ENCODE measurements at regions not wholly inside any gene's neighbourhood (a gene's known extent, or its start where the extent isn't known, plus 50 kb on each side); places are given as distances from the start of the nearest gene placed in this dataset.
A peak's percentile ranks its signal among the peaks of the same experiment; 100 is the strongest.

- Histone ChIP-seq H3K4me2 (no peak overlapping the region), H3K9me2 (replicated peaks; ENCODE audit: insufficient read depth) (no peaks in the 10 kb centered on the region), H4K20me1 (ENCODE audit: insufficient read depth, poor library complexity, severe bottlenecking) (no peaks in the 10 kb centered on the region), H2AFZ (no peak overlapping the region), H3K4me3 (no peak overlapping the region), H3K4me1 (ENCODE audit: insufficient read depth) (peaks cover 4% of the 10 kb centered on the region), H3K79me2 (no peaks in the 10 kb centered on the region), H3K36me3 (replicated peaks; ENCODE audit: insufficient read depth, low read depth) (no peaks in the 10 kb centered on the region), H3K27me3 (no peaks in the 10 kb centered on the region), H3K27ac (no peak overlapping the region), H3K9me3 (ENCODE audit: low read depth) (no peaks in the 10 kb centered on the region)
- DNase-seq (ENCODE audit: low spot score): no peak
- TF ChIP-seq EZH2 (IDR thresholded peaks at IDR 0.05; ENCODE audit: borderline replicate concordance) (no peak), EZH2phosphoT487 (IDR thresholded peaks at IDR 0.05; ENCODE audit: low read depth, severe bottlenecking, unreplicated experiment) (no peak), CTCF (IDR thresholded peaks at IDR 0.05; ENCODE audit: poor library complexity) (no peak)
- WGBS (ENCODE audit: low lambda C conversion rate, missing lambda C conversion rate): 77% methylated on average over 4 of the region's 4 CpGs
These were observed 92.4 kb upstream of the ITGA6 start for GRCh38 chr2:172334988-172335387.

- Histone ChIP-seq H3K9me2 (replicated peaks; ENCODE audit: insufficient read depth) (no peaks in the 10 kb centered on the region), H3K27me3 (no peaks in the 10 kb centered on the region), H3K79me2 (no peaks in the 10 kb centered on the region), H3K4me2 (no peak overlapping the region), H3K36me3 (replicated peaks; ENCODE audit: insufficient read depth, low read depth) (no peaks in the 10 kb centered on the region), H3K4me3 (no peak overlapping the region), H3K9me3 (ENCODE audit: low read depth) (no peaks in the 10 kb centered on the region), H3K27ac (peak overlapping the region; percentile 19), H4K20me1 (ENCODE audit: insufficient read depth, poor library complexity, severe bottlenecking) (no peaks in the 10 kb centered on the region), H3K4me1 (ENCODE audit: insufficient read depth) (peaks cover 10% of the 10 kb centered on the region), H2AFZ (no peak overlapping the region)
- no peak for TF ChIP-seq EZH2 (IDR thresholded peaks at IDR 0.05; ENCODE audit: borderline replicate concordance)
- DNase-seq (ENCODE audit: low spot score): peak; percentile 27
- WGBS (ENCODE audit: low lambda C conversion rate, missing lambda C conversion rate): 20% methylated on average over 4 of the region's 4 CpGs
These were observed 91.7 kb upstream of the ITGA6 start for GRCh38 chr2:172335736-172336135.

GRCh38 chr2:172336681-172337080 lies 90.7 kb upstream of the ITGA6 start:
- no peak overlapping the region for H3K4me3 ChIP-seq
- no peak for TF ChIP-seq EZH2 (IDR thresholded peaks at IDR 0.05; ENCODE audit: borderline replicate concordance)
- no peak for TF ChIP-seq EZH2phosphoT487 (IDR thresholded peaks at IDR 0.05; ENCODE audit: low read depth, severe bottlenecking, unreplicated experiment)
- TF ChIP-seq CTCF (IDR thresholded peaks at IDR 0.05; ENCODE audit: poor library complexity): no peak
- no peak overlapping the region for H2AFZ ChIP-seq
- peaks cover 14% of the 10 kb centered on the region for H3K4me1 ChIP-seq (ENCODE audit: insufficient read depth)
- no peaks in the 10 kb centered on the region for H4K20me1 ChIP-seq (ENCODE audit: insufficient read depth, poor library complexity, severe bottlenecking)
- H3K9me2 ChIP-seq (replicated peaks; ENCODE audit: insufficient read depth): no peaks in the 10 kb centered on the region
- H3K27ac ChIP-seq: no peak overlapping the region
- WGBS (ENCODE audit: low lambda C conversion rate, missing lambda C conversion rate): 44% methylated on average over 2 of the region's 2 CpGs
- H3K27me3 ChIP-seq: no peaks in the 10 kb centered on the region
- H3K9me3 ChIP-seq (ENCODE audit: low read depth): no peaks in the 10 kb centered on the region
- no peaks in the 10 kb centered on the region for H3K36me3 ChIP-seq (replicated peaks; ENCODE audit: insufficient read depth, low read depth)
- no peak overlapping the region for H3K4me2 ChIP-seq
- H3K79me2 ChIP-seq: no peaks in the 10 kb centered on the region
- DNase-seq (ENCODE audit: low spot score): no peak

GRCh38 chr2:172339371-172340010 lies 87.9 kb upstream of the ITGA6 start:
- Histone ChIP-seq H3K9me2 (replicated peaks; ENCODE audit: insufficient read depth) (no peaks in the 10 kb centered on the region), H3K4me1 (ENCODE audit: insufficient read depth) (peaks cover 19% of the 10 kb centered on the region), H2AFZ (no peak overlapping the region), H3K79me2 (no peaks in the 10 kb centered on the region), H3K4me2 (peak overlapping the region; percentile 53), H3K27ac (peak overlapping the region; percentile 75), H3K4me3 (no peak overlapping the region), H3K36me3 (replicated peaks; ENCODE audit: insufficient read depth, low read depth) (no peaks in the 10 kb centered on the region), H3K27me3 (no peaks in the 10 kb centered on the region), H4K20me1 (ENCODE audit: insufficient read depth, poor library complexity, severe bottlenecking) (no peaks in the 10 kb centered on the region), H3K9me3 (ENCODE audit: low read depth) (no peaks in the 10 kb centered on the region)
- DNase-seq (ENCODE audit: low spot score): peak; percentile 71
- WGBS (ENCODE audit: low lambda C conversion rate, missing lambda C conversion rate): 44% methylated on average over 6 of the region's 6 CpGs
- no peak for TF ChIP-seq EZH2phosphoT487 (IDR thresholded peaks at IDR 0.05; ENCODE audit: low read depth, severe bottlenecking, unreplicated experiment)
- TF ChIP-seq EZH2 (IDR thresholded peaks at IDR 0.05; ENCODE audit: borderline replicate concordance): no peak
- TF ChIP-seq CTCF (IDR thresholded peaks at IDR 0.05; ENCODE audit: poor library complexity): peak; percentile 7
